ENCODE measurements at regions not wholly inside any gene's neighbourhood (a gene's known extent, or its start where the extent isn't known, plus 50 kb on each side); places are given as distances from the start of the nearest gene placed in this dataset.
"Not testable (repeated sequence)": the region's sequence is repeated elsewhere in the genome, so short reads cannot be mapped to it uniquely, and the experiment has no call there.

DNA sequence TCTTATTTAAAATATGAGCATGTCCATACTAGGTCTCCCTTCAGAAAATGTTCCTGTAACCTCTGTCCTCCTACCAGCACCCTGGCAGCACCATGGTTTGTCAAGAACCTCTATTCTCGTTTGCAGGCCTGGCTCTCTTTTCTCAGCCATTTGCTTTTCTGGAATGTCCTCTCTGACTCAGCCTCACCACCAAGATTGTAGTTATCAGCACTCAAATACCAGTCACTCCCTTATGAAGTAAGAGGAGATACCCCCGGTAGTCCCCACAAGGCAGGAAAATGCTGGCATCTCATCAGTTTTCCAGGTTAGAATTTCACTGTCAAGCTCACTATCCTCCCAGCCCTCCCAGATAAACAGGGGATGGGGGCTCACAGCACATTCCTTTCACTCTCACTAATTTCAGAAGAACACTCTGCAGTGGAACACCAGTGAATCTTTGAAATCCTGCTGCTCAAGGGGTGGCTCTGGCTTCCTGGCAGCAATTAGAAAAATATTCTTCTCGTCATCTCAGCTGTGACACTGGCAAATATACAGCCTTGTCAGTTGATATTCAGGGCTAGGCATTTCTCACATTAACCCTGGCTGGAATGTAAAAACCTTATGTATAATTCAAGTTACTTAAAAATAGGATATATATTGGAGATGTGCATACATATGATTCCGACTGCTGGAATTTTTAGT, 129.2 kb downstream of the TBX18 start:
- TF ChIP-seq FOSL2 (IDR thresholded peaks at IDR 0.05; ENCODE audit: borderline replicate concordance, low read depth) = peak; percentile 24
- peak; percentile 21; the same call in 1 of the 2 replicates for TF ChIP-seq JUND (IDR thresholded peaks at IDR 0.05)
- TF ChIP-seq, protein P1, sequence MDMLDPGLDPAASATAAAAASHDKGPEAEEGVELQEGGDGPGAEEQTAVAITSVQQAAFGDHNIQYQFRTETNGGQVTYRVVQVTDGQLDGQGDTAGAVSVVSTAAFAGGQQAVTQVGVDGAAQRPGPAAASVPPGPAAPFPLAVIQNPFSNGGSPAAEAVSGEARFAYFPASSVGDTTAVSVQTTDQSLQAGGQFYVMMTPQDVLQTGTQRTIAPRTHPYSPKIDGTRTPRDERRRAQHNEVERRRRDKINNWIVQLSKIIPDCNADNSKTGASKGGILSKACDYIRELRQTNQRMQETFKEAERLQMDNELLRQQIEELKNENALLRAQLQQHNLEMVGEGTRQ (IDR thresholded peaks at IDR 0.05; ENCODE audit: borderline replicate concordance, low read depth, low read length) = no peak
- TF ChIP-seq, protein P2, sequence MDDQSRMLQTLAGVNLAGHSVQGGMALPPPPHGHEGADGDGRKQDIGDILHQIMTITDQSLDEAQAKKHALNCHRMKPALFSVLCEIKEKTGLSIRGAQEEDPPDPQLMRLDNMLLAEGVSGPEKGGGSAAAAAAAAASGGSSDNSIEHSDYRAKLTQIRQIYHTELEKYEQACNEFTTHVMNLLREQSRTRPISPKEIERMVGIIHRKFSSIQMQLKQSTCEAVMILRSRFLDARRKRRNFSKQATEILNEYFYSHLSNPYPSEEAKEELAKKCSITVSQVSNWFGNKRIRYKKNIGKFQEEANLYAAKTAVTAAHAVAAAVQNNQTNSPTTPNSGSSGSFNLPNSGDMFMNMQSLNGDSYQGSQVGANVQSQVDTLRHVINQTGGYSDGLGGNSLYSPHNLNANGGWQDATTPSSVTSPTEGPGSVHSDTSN (IDR thresholded peaks at IDR 0.05) = peak; percentile 15; the same call in 1 of the 2 replicates
- no peak for TF ChIP-seq TAF1 (IDR thresholded peaks at IDR 0.05; ENCODE audit: borderline replicate concordance, low read depth, low read length)
- TF ChIP-seq YY1 (IDR thresholded peaks at IDR 0.05; ENCODE audit: low read depth) = no peak
- no peak overlapping the region for H3K4me2 ChIP-seq
- ChIA-PET CTCF (interaction anchor here (1.2 kb wide), 1 partner anchor 10 kb away, joined by 4 read pairs; no protein-coding TSS in a partner anchor), POLR2A (no interaction called here)
- peaks cover 0 to 5% of the 10 kb centered on the region in 2 experiments; a peak in 1 of 4 replicates for H3K4me1 ChIP-seq (ENCODE audit: control insufficient read depth in 1 of 2, insufficient read depth in 2 of 2, low read depth in 1 of 2, low read length in 1 of 2)
- H4K20me1 ChIP-seq (ENCODE audit: insufficient read depth) = no peaks in the 10 kb centered on the region
- H3K27ac ChIP-seq (ENCODE audit: low read depth in 2 of 2, low read length in 1 of 2) = peak overlapping the region; percentile 6 to 30; a peak in 2 of 4 replicates
- no peaks in the 10 kb centered on the region for H3K9me2 ChIP-seq
- no peaks in the 10 kb centered on the region for H3K79me2 ChIP-seq (ENCODE audit: insufficient read depth)
- H3K4me3 ChIP-seq (ENCODE audit: low read depth in 2 of 2, low read length in 1 of 2) = no peak overlapping the region
- no peaks in the 10 kb centered on the region for H3K36me3 ChIP-seq (replicated peaks in 1 of 2; ENCODE audit: control insufficient read depth in 1 of 2, insufficient read depth in 2 of 2, low read length in 1 of 2)
- H3K9me3 ChIP-seq = no peaks in the 10 kb centered on the region
- H2AFZ ChIP-seq (ENCODE audit: low read depth) = peak overlapping the region; percentile 64
- no peaks in the 10 kb centered on the region for H3F3A ChIP-seq (replicated peaks; ENCODE audit: insufficient read depth)
- H3K9ac ChIP-seq = no peak overlapping the region
- DNase-seq = no peak
- H3K27me3 ChIP-seq (ENCODE audit: insufficient read depth) = no peaks in the 10 kb centered on the region
- 61% methylated on average over 4 of the region's 4 CpGs for WGBS (ENCODE audit: low lambda C conversion rate)

DNA sequence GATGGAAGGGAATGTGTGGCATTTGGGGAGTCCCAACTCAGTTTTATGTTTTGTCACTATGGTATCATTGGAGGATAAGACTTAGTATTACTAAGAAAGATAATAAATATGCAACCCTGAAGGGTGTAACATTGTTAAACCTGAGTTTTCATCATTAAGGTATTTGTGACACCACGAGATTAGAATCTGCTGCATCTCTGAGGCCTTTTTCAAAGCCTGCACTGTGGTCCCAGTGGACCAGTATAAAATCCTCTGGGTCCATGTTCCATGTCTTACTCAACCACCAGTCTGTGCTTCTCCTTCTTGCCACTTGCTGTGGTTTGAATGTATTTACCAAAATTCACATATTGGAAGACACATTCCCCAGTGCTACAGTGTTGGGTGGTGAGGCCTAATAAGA, 130.6 kb downstream of the TBX18 start:
- H3K4me3 ChIP-seq (ENCODE audit: low read depth in 2 of 2, low read length in 1 of 2) = no peak overlapping the region
- TF ChIP-seq, protein P3, sequence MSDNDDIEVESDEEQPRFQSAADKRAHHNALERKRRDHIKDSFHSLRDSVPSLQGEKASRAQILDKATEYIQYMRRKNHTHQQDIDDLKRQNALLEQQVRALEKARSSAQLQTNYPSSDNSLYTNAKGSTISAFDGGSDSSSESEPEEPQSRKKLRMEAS (IDR thresholded peaks at IDR 0.05; ENCODE audit: low read depth) = no peak
- TF ChIP-seq POLR2AphosphoS5 (IDR thresholded peaks at IDR 0.05; ENCODE audit: low read depth, low read length) = no peak
- TF ChIP-seq RAD21 (IDR thresholded peaks at IDR 0.05; ENCODE audit: low read length) = no peak
- TF ChIP-seq, protein P1 (IDR thresholded peaks at IDR 0.05; ENCODE audit: borderline replicate concordance, low read depth, low read length) = no peak
- no peak for TF ChIP-seq NRF1 (IDR thresholded peaks at IDR 0.05; ENCODE audit: low read depth, low read length)
- no peaks in the 10 kb centered on the region for H4K20me1 ChIP-seq (ENCODE audit: insufficient read depth)
- ChIA-PET CTCF (interaction anchor here (0.7 kb wide), 1 partner anchor 36 kb away, joined by 3 read pairs; no protein-coding TSS in a partner anchor), POLR2A (no interaction called here)
- H2AFZ ChIP-seq (ENCODE audit: low read depth) = no peak overlapping the region
- no peaks in the 10 kb centered on the region for H3K79me2 ChIP-seq (ENCODE audit: insufficient read depth)
- no peak overlapping the region for H3K27ac ChIP-seq (ENCODE audit: low read depth in 2 of 2, low read length in 1 of 2)
- no peaks in the 10 kb centered on the region for H3K27me3 ChIP-seq (ENCODE audit: insufficient read depth)
- H3F3A ChIP-seq (replicated peaks; ENCODE audit: insufficient read depth) = no peaks in the 10 kb centered on the region
- no peaks in the 10 kb centered on the region for H3K9me3 ChIP-seq
- H3K4me2 ChIP-seq = no peak overlapping the region
- no peak overlapping the region for H3K9ac ChIP-seq
- DNase-seq = no peak
- WGBS (ENCODE audit: low lambda C conversion rate) = 100% methylated on average over 1 of the region's 1 CpG
- no peaks in the 10 kb centered on the region for H3K9me2 ChIP-seq
- H3K36me3 ChIP-seq (replicated peaks in 1 of 2; ENCODE audit: control insufficient read depth in 1 of 2, insufficient read depth in 2 of 2, low read length in 1 of 2) = no peaks in the 10 kb centered on the region
- H3K4me1 ChIP-seq (ENCODE audit: control insufficient read depth in 1 of 2, insufficient read depth in 2 of 2, low read depth in 1 of 2, low read length in 1 of 2) = peaks cover 0 to 5% of the 10 kb centered on the region in 2 experiments; a peak in 1 of 4 replicates

DNA sequence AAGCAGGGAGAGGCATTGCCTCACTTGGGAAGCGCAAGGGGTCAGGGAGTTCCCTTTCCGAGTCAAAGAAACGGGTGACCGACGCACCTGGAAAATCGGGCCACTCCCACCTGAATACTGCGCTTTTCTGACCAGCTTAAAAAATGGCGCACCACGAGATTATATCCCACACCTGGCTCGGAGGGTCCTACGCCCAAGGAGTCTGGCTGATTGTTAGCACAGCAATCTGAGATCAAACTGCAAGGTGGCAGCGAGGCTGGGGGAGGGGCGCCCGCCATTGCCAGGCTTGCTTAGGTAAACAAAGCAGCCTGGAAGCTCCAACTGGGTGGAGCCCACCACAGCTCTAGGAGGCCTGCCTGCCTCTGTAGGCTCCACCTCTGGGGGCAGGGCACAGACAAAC, 137.9 kb downstream of the TBX18 start:
- H3K27ac ChIP-seq (ENCODE audit: low read depth in 2 of 2, low read length in 1 of 2); H3K27me3 ChIP-seq (ENCODE audit: insufficient read depth); H2AFZ ChIP-seq (ENCODE audit: low read depth); POLR2A ChIA-PET; CTCF ChIA-PET; H3K36me3 ChIP-seq (replicated peaks in 1 of 2; ENCODE audit: control insufficient read depth in 1 of 2, insufficient read depth in 2 of 2, low read length in 1 of 2); H3K79me2 ChIP-seq (ENCODE audit: insufficient read depth); H3K9me3 ChIP-seq; DNase-seq; H3K9me2 ChIP-seq; H3K9ac ChIP-seq; H3K4me2 ChIP-seq; H4K20me1 ChIP-seq (ENCODE audit: insufficient read depth): not testable (repeated sequence)
- H3K4me3 ChIP-seq (ENCODE audit: low read depth in 2 of 2, low read length in 1 of 2) = peak overlapping the region in 1 of 2 experiments; percentile 21; a peak in 1 of 4 replicates
- WGBS (ENCODE audit: low lambda C conversion rate) = 80% methylated on average over 11 of the region's 14 CpGs
- H3F3A ChIP-seq (replicated peaks; ENCODE audit: insufficient read depth) = peaks cover 19% of the 10 kb centered on the region
- H3K4me1 ChIP-seq (ENCODE audit: control insufficient read depth in 1 of 2, insufficient read depth in 2 of 2, low read depth in 1 of 2, low read length in 1 of 2) = peaks cover 0 to 15% of the 10 kb centered on the region in 2 experiments; a peak in 3 of 4 replicates
